CD14-positive monocyte (primary cell): ENCODE measurements at regions not wholly inside any gene's neighbourhood (a gene's known extent, or its start where the extent isn't known, plus 50 kb on each side); places are given as distances from the start of the nearest gene placed in this dataset.
A peak's percentile ranks its signal among the peaks of the same experiment; 100 is the strongest.

ENCODE experiments used
- DNase-seq, 3 donors: peaks; one replicate each; pipeline ENCODE4 v3.0.0-alpha.2; 2011 to 2022
- H2AFZ ChIP-seq: 2 replicates; pipeline ENCODE4 v1.6.0; 2012; ENCODE audit warnings: mild to moderate bottlenecking, low read depth, low read length, inconsistent platforms; ENCODE audit not compliant: insufficient read depth, poor library complexity, severe bottlenecking
- H3K27ac ChIP-seq, 2 donors: 1 replicate in 1 of 2; 2 replicates in 1 of 2; pipeline ENCODE4 v1.5.1; 2012 to 2013; ENCODE audit warnings: low read length in 2 of 2, control low read depth in 1 of 2, inconsistent platforms in 1 of 2, low read depth in 1 of 2, mild to moderate bottlenecking in 1 of 2
- H3K27me3 ChIP-seq, 2 donors: one replicate each; pipeline versions ENCODE4 v1.6.0 to v1.6.1; 2011 to 2013; ENCODE audit warnings: low read length in 2 of 2; ENCODE audit not compliant: control insufficient read depth in 2 of 2, insufficient read depth in 2 of 2
- H3K36me3 ChIP-seq, 2 donors: replicated peaks in 1 of 2; 1 replicate in 1 of 2; 2 replicates in 1 of 2; pipeline versions ENCODE4 v1.5.1 to v1.6.1; 2012 to 2013; ENCODE audit warnings: low read length in 2 of 2, control low read depth in 1 of 2, inconsistent platforms in 1 of 2, mild to moderate bottlenecking in 1 of 2; ENCODE audit not compliant: insufficient read depth in 2 of 2, control insufficient read depth in 1 of 2
- H3K4me1 ChIP-seq, 2 donors: 1 replicate in 1 of 2; 2 replicates in 1 of 2; pipeline versions ENCODE4 v1.5.1 to v1.6.1; 2012 to 2013; ENCODE audit warnings: low read length in 2 of 2, control low read depth in 1 of 2, inconsistent platforms in 1 of 2, mild to moderate bottlenecking in 1 of 2, moderate library complexity in 1 of 2; ENCODE audit not compliant: insufficient read depth in 2 of 2, control insufficient read depth in 1 of 2
- H3K4me2 ChIP-seq: replicated peaks from 2 replicates; pipeline ENCODE3; 2012; ENCODE audit warnings: low read length, moderate library complexity, mild to moderate bottlenecking; ENCODE audit not compliant: poor library complexity, severe bottlenecking; ENCODE audit errors: extremely low read depth
- H3K4me3 ChIP-seq, 3 experiments: fragments of 200-600 bp in 1 of 3; sonication (generic) in 1 of 3; replicated peaks in 1 of 3; 1 replicate in 2 of 3; 2 replicates in 1 of 3; pipeline ENCODE4 v1.5.1; 2011 to 2013; ENCODE audit warnings: low read length in 3 of 3, mild to moderate bottlenecking in 3 of 3, control low read depth in 2 of 3, low read depth in 2 of 3, inconsistent platforms in 1 of 3, moderate library complexity in 1 of 3
- H3K79me2 ChIP-seq: 2 replicates; pipeline ENCODE4 v1.6.0; 2012; ENCODE audit warnings: mild to moderate bottlenecking, control low read depth, inconsistent platforms, low read length, moderate library complexity; ENCODE audit not compliant: insufficient read depth
- H3K9ac ChIP-seq: 2 replicates; pipeline ENCODE4 v1.6.0; 2017; ENCODE audit warnings: low read length, mild to moderate bottlenecking; ENCODE audit not compliant: insufficient read depth, poor library complexity, severe bottlenecking
- H3K9me3 ChIP-seq, 2 donors: replicated peaks in 1 of 2; 1 replicate in 1 of 2; 2 replicates in 1 of 2; pipeline versions ENCODE4 v1.5.1 to v1.6.1; 2012 to 2013; ENCODE audit warnings: low read length in 2 of 2, control low read depth in 1 of 2; ENCODE audit not compliant: control insufficient read depth in 1 of 2, insufficient read depth in 1 of 2
- H4K20me1 ChIP-seq: 2 replicates; pipeline ENCODE4 v1.6.0; 2012; ENCODE audit warnings: mild to moderate bottlenecking, low read length, control low read depth, moderate library complexity; ENCODE audit not compliant: insufficient read depth
- H3K27ac Mint-ChIP-seq, 7 donors: one replicate each; pipeline ENCODE4 v1.8.0; 2020; ENCODE audit warnings: mild to moderate bottlenecking in 7 of 7, mixed read lengths in 7 of 7, moderate library complexity in 6 of 7, inconsistent platforms in 2 of 7
- H3K27me3 Mint-ChIP-seq, 3 donors: one replicate each; pipeline ENCODE4 v1.8.0; 2021 to 2022; ENCODE audit warnings: low read depth in 3 of 3, mild to moderate bottlenecking in 3 of 3, mixed read lengths in 3 of 3, moderate library complexity in 3 of 3, inconsistent platforms in 1 of 3
- H3K36me3 Mint-ChIP-seq, 2 donors: one replicate each; pipeline ENCODE4 v1.8.0; 2020; ENCODE audit warnings: mixed read lengths in 2 of 2, inconsistent platforms in 1 of 2, mild to moderate bottlenecking in 1 of 2
- H3K4me1 Mint-ChIP-seq: one replicate; pipeline ENCODE4 v1.8.0; 2020; ENCODE audit warnings: mild to moderate bottlenecking, mixed read lengths
- H3K4me3 Mint-ChIP-seq, 2 donors: one replicate each; pipeline ENCODE4 v1.8.0; 2020; ENCODE audit warnings: mild to moderate bottlenecking in 2 of 2, mixed read lengths in 2 of 2, moderate library complexity in 1 of 2
- H3K9me3 Mint-ChIP-seq, 7 donors: one replicate each; pipeline ENCODE4 v1.8.0; 2020 to 2022; ENCODE audit warnings: mixed read lengths in 7 of 7, mild to moderate bottlenecking in 6 of 7, moderate library complexity in 6 of 7, inconsistent platforms in 2 of 7
- WGBS: methylation state at CpG from one replicate; pipeline ENCODE4 v1.1.5; 2013; ENCODE audit warnings: missing lambda C conversion rate; ENCODE audit not compliant: insufficient coverage; 5-methylcytosine and 5-hydroxymethylcytosine counted together
- intact Hi-C, 2 donors: fragments of 100-400 bp; cut with micrococcal nuclease; formaldehyde crosslinking; loops; one replicate each; pipeline versions ENCODE4 v1.15.0 to v1.15.1; 2023
- TF ChIP-seq, protein P1 (sequence below): fragments of 200-600 bp; IDR thresholded peaks from one replicate; pipeline ENCODE4 v1.8.0; 2022; ENCODE audit warnings: antibody characterized with exemption, mild to moderate bottlenecking

- no peak overlapping the region for H3K27ac ChIP-seq
- WGBS, result 84% methylated on average over 30 of the region's 32 CpGs
- DNase-seq, result peak in 1 of 3 donors; percentile 0
Measured at GRCh38 chr22:48756146-48757111, 1071.2 kb downstream of the BRD1 start.

More at GRCh38 chr22:48756146-48757111, 1071.2 kb downstream of the BRD1 start:
- Mint-ChIP-seq H3K27ac (no peak overlapping the region), H3K9me3 (peaks cover 0 to 17% (median 3%) of the 10 kb centered on the region in 7 donors), H3K4me3 (no peak overlapping the region), H3K4me1 (no peaks in the 10 kb centered on the region), H3K27me3 (peaks cover 0 to 6% (median 0%) of the 10 kb centered on the region in 3 donors), H3K36me3 (no peaks in the 10 kb centered on the region)
- no peak overlapping the region for H3K9ac ChIP-seq
- no peak overlapping the region for H3K4me2 ChIP-seq
- TF ChIP-seq, protein P1, sequence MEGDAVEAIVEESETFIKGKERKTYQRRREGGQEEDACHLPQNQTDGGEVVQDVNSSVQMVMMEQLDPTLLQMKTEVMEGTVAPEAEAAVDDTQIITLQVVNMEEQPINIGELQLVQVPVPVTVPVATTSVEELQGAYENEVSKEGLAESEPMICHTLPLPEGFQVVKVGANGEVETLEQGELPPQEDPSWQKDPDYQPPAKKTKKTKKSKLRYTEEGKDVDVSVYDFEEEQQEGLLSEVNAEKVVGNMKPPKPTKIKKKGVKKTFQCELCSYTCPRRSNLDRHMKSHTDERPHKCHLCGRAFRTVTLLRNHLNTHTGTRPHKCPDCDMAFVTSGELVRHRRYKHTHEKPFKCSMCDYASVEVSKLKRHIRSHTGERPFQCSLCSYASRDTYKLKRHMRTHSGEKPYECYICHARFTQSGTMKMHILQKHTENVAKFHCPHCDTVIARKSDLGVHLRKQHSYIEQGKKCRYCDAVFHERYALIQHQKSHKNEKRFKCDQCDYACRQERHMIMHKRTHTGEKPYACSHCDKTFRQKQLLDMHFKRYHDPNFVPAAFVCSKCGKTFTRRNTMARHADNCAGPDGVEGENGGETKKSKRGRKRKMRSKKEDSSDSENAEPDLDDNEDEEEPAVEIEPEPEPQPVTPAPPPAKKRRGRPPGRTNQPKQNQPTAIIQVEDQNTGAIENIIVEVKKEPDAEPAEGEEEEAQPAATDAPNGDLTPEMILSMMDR, result no peak
- H2AFZ ChIP-seq, result no peak overlapping the region
- intact Hi-C loops, result no loop called here
- no peak overlapping the region for H3K4me3 ChIP-seq
- no peaks in the 10 kb centered on the region for H3K27me3 ChIP-seq
- H3K4me1 ChIP-seq, result no peaks in the 10 kb centered on the region
- no peaks in the 10 kb centered on the region for H3K36me3 ChIP-seq
- no peaks in the 10 kb centered on the region for H4K20me1 ChIP-seq
- no peaks in the 10 kb centered on the region for H3K79me2 ChIP-seq
- H3K9me3 ChIP-seq, result no peaks in the 10 kb centered on the region
